Colonic mucosa (tissue), 4 donors: ENCODE measurements at regions not wholly inside any gene's neighbourhood (a gene's known extent, or its start where the extent isn't known, plus 50 kb on each side); places are given as distances from the start of the nearest gene placed in this dataset.

Source experiments
- DNase-seq: peaks from one replicate; pipeline ENCODE4 v3.0.0-alpha.2; 2020
- H3K27ac ChIP-seq: fragments of 200-600 bp; one replicate; pipeline ENCODE4 v1.8.0; 2021
- H3K27me3 ChIP-seq: fragments of 200-600 bp; one replicate; pipeline ENCODE4 v1.8.0; 2021
- H3K36me3 ChIP-seq: fragments of 200-600 bp; one replicate; pipeline ENCODE4 v1.8.0; 2021
- H3K4me1 ChIP-seq: fragments of 200-600 bp; one replicate; pipeline ENCODE4 v1.8.0; 2021; ENCODE audit warnings: mild to moderate bottlenecking
- H3K4me3 ChIP-seq: fragments of 200-600 bp; one replicate; pipeline ENCODE4 v1.8.0; 2021
- H3K9ac ChIP-seq, 2 donors: one replicate each; pipeline ENCODE4 v1.7.0; 2013; ENCODE audit warnings: control low read depth in 2 of 2, low read depth in 2 of 2, low read length in 2 of 2
- H3K9me3 ChIP-seq: fragments of 200-600 bp; one replicate; pipeline ENCODE4 v1.8.0; 2021
- intact Hi-C: fragments of 100-400 bp; cut with DNase I; formaldehyde crosslinking; loops from one replicate; pipeline ENCODE4 v1.14.1; 2022
- TF ChIP-seq, protein P1 (sequence below): fragments of 200-600 bp; IDR thresholded peaks from one replicate; pipeline ENCODE4 v1.8.0; 2022; ENCODE audit warnings: antibody characterized with exemption, mild to moderate bottlenecking
- donor health status: healthy.
- donor health status: DM: no; HTN: no; CAD: no.
- donor health status: DM: no; HTN: no; CAD: no.

DNA sequence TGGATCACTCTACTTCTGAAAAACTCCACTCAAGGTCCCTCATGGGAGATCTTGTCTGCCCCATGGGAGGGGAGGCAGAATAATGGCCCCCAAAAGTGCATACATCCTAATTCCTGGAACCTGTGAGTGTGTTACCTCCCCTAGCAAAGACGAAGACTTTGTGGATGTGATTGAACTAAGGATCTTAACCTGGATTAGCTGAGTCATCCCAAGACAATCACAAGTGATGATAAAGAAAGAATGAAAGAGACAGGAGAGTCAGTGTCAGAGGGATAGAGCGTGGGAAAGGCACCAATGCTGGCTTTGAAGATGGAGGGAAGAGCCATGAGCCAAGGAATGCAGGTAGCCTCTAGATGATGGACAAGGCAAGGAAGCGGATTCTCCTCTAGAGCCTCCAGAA, 374.7 kb upstream of the DYNLRB2 start:
- no peak overlapping the region for H3K27ac ChIP-seq
- no peak overlapping the region for H3K4me3 ChIP-seq
- H3K36me3 ChIP-seq, result no peaks in the 10 kb centered on the region
- H3K27me3 ChIP-seq, result no peaks in the 10 kb centered on the region
- H3K9me3 ChIP-seq, result no peaks in the 10 kb centered on the region
- DNase-seq, result no peak
- TF ChIP-seq, protein P1, sequence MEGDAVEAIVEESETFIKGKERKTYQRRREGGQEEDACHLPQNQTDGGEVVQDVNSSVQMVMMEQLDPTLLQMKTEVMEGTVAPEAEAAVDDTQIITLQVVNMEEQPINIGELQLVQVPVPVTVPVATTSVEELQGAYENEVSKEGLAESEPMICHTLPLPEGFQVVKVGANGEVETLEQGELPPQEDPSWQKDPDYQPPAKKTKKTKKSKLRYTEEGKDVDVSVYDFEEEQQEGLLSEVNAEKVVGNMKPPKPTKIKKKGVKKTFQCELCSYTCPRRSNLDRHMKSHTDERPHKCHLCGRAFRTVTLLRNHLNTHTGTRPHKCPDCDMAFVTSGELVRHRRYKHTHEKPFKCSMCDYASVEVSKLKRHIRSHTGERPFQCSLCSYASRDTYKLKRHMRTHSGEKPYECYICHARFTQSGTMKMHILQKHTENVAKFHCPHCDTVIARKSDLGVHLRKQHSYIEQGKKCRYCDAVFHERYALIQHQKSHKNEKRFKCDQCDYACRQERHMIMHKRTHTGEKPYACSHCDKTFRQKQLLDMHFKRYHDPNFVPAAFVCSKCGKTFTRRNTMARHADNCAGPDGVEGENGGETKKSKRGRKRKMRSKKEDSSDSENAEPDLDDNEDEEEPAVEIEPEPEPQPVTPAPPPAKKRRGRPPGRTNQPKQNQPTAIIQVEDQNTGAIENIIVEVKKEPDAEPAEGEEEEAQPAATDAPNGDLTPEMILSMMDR, result no peak
- no peak overlapping the region for H3K9ac ChIP-seq
- intact Hi-C loops, result no loop called here
- no peaks in the 10 kb centered on the region for H3K4me1 ChIP-seq

DNA sequence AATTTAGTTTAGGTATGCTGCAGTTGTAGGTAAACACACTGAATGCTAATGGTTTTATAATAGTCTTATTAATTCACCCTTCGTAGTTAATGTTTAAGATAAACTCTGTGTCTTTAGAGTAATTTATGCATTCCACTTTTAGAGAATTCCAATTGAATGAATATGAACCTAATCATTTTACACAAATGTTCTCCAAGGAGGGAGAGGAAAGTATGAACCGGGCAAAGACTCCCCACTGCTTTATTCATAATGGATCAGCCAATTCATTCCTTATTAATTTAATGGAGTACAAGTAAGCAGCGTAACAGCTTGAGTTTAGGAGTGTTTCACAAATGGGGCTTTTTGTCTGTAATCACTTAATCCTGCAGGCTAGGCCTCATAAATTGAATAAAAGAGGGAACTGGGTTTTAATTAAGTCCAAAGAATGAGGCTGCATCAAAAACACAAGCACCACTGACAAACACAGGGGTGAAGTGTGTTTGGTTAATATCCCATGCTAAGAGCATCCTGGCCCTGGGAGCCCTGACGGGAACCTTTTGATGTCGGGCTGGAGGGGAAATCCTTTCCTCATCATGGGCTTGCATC, 375.7 kb upstream of the DYNLRB2 start:
- no peaks in the 10 kb centered on the region for H3K36me3 ChIP-seq
- TF ChIP-seq, protein P1, result no peak
- no peak overlapping the region for H3K4me3 ChIP-seq
- no peaks in the 10 kb centered on the region for H3K9me3 ChIP-seq
- H3K9ac ChIP-seq, result no peak overlapping the region
- H3K27me3 ChIP-seq, result no peaks in the 10 kb centered on the region
- intact Hi-C loops, result no loop called here
- H3K27ac ChIP-seq, result no peak overlapping the region
- no peak for DNase-seq
- H3K4me1 ChIP-seq, result no peaks in the 10 kb centered on the region

DNA sequence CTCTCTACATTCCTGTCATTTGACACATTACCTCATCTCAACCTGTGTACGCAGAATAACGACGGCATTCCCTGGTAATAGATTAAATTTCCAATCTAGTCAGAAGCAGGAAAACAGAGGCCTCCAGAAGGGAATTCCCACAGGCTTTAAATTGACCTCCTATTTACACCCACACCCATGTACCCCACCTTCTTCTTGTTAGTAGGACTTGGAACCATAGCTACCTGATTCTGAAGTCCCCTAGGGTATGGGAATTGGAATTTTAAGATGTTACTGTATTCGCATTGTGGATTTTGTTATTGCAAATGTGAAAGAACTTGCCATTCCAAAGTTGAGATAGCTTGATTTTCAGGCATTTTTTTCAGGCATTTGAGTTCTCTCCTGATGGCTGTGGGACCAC, 377.5 kb upstream of the DYNLRB2 start:
- no peaks in the 10 kb centered on the region for H3K4me1 ChIP-seq
- no peak overlapping the region for H3K4me3 ChIP-seq
- H3K27ac ChIP-seq, result no peak overlapping the region
- H3K36me3 ChIP-seq, result no peaks in the 10 kb centered on the region
- TF ChIP-seq, protein P1, result no peak
- intact Hi-C loops, result no loop called here
- no peak for DNase-seq
- no peaks in the 10 kb centered on the region for H3K27me3 ChIP-seq
- no peaks in the 10 kb centered on the region for H3K9me3 ChIP-seq
- no peak overlapping the region for H3K9ac ChIP-seq

DNA sequence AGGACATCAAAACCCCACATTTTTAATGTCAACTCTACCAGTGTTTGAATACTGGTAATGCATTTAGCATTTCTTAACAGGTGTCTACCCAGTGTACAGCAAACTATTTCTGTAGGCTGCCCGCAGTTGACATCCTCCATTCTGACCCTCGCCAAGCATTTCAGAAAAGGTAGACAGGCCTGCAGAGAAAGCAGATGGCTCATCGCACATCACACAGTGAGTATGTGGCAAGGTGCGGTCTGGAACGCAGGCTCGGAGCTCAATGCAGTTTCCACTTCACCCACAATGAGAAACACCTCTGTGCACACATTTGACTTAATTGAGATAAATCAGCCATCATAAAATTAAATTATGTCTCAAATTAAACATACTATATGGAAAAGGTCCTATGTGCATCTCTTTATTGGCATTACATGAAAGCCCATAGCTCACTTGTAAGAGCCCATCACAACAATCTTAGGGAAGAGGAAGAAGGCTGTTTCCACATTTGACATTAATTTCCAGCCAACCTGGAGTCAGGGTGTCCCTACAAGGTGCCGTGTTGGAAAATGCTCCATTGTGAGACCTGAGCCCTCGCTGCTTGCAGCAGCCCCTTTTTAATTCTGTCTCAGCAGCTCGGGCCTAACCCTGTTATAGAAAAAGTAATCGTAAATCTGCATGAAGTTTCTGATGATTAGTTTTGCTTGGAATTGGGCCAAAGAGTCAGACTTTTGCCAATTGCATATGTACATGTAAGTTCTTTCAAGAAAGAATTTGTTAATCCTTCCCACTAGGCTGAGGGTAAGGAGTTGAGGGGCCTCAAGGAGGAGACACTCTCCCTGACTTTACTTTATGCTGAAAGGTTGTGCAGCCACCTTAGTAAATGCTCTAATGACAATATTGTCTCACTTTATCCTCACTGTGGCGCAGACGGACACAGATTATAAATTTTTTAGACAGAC, 378.7 kb upstream of the DYNLRB2 start:
- DNase-seq, result no peak
- H3K4me3 ChIP-seq, result no peak overlapping the region
- H3K36me3 ChIP-seq, result no peaks in the 10 kb centered on the region
- H3K27me3 ChIP-seq, result no peaks in the 10 kb centered on the region
- H3K27ac ChIP-seq, result no peak overlapping the region
- no peak overlapping the region for H3K9ac ChIP-seq
- intact Hi-C loops, result no loop called here
- TF ChIP-seq, protein P1, result no peak
- H3K4me1 ChIP-seq, result no peaks in the 10 kb centered on the region
- H3K9me3 ChIP-seq, result no peaks in the 10 kb centered on the region

DNA sequence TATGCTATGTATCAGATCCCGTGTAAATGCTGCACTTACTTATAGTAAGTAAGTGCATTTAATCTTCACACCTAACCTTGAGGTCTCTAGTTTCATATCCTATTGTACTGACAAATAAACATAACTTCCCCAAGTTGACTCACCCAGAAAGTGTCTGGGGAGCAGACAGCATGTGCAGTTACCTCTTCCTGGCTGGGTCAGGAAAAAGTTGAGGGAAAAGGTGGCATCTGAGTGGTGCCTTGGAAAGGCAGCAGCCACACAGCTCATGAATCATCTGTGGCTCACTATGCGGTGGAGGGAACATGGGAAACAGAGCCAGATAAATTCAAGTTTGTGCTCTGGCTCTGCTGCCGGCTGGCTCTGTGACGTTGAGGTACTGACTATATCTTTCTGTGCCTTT, 382.0 kb upstream of the DYNLRB2 start:
- H3K9me3 ChIP-seq, result no peaks in the 10 kb centered on the region
- no peaks in the 10 kb centered on the region for H3K36me3 ChIP-seq
- DNase-seq, result no peak
- H3K4me3 ChIP-seq, result no peak overlapping the region
- TF ChIP-seq, protein P1, result no peak
- H3K27ac ChIP-seq, result no peak overlapping the region
- H3K27me3 ChIP-seq, result no peaks in the 10 kb centered on the region
- no peak overlapping the region for H3K9ac ChIP-seq
- intact Hi-C loops, result no loop called here
- H3K4me1 ChIP-seq, result no peaks in the 10 kb centered on the region
